Endodermal cell (in vitro differentiated cells): ENCODE measurements at regions not wholly inside any gene's neighbourhood (a gene's known extent, or its start where the extent isn't known, plus 50 kb on each side); places are given as distances from the start of the nearest gene placed in this dataset.

Source experiments
- DNase-seq: peaks from one replicate; pipeline ENCODE4 v3.0.0-alpha.2; 2017
- H3K27ac ChIP-seq: 2 replicates; pipeline ENCODE4 v1.5.1; 2013; ENCODE audit warnings: mild to moderate bottlenecking, low read depth, low read length, moderate library complexity
- H3K27me3 ChIP-seq: 2 replicates; pipeline ENCODE4 v1.6.1; 2013; ENCODE audit warnings: mild to moderate bottlenecking, low read length, moderate library complexity; ENCODE audit not compliant: insufficient read depth, control insufficient read depth, poor library complexity, severe bottlenecking
- H3K36me3 ChIP-seq: 2 replicates; pipeline ENCODE4 v1.7.0; 2013; ENCODE audit warnings: mild to moderate bottlenecking, low read length, moderate library complexity; ENCODE audit not compliant: control insufficient read depth, insufficient read depth
- H3K4me1 ChIP-seq: one replicate; pipeline ENCODE4 v1.7.0; 2013; ENCODE audit warnings: low read length; ENCODE audit not compliant: control insufficient read depth, insufficient read depth
- H3K4me3 ChIP-seq: 2 replicates; pipeline ENCODE4 v1.5.1; 2013; ENCODE audit warnings: mild to moderate bottlenecking, low read length, moderate library complexity
- H3K9ac ChIP-seq: 2 replicates; pipeline ENCODE4 v1.6.1; 2013; ENCODE audit warnings: mild to moderate bottlenecking, low read length, moderate library complexity; ENCODE audit not compliant: poor library complexity, severe bottlenecking; ENCODE audit errors: extremely low read depth
- H3K9me3 ChIP-seq: 2 replicates; pipeline ENCODE4 v1.6.1; 2013; ENCODE audit warnings: mild to moderate bottlenecking, low read length, moderate library complexity; ENCODE audit not compliant: control insufficient read depth
- H3K27ac Mint-ChIP-seq: 2 replicates; pipeline ENCODE4 v1.8.0; 2020; ENCODE audit warnings: mixed read lengths
- H3K27me3 Mint-ChIP-seq: 2 replicates; pipeline ENCODE4 v1.8.0; 2021; ENCODE audit warnings: mild to moderate bottlenecking, mixed read lengths; ENCODE audit not compliant: insufficient read depth
- H3K36me3 Mint-ChIP-seq: 2 replicates; pipeline ENCODE4 v1.8.0; 2020; ENCODE audit warnings: low read depth, mixed read lengths
- H3K4me1 Mint-ChIP-seq: 2 replicates; pipeline ENCODE4 v1.8.0; 2020; ENCODE audit warnings: mixed read lengths
- H3K4me3 Mint-ChIP-seq: 2 replicates; pipeline ENCODE4 v1.8.0; 2020; ENCODE audit warnings: mild to moderate bottlenecking, moderate library complexity, mixed read lengths
- H3K9me3 Mint-ChIP-seq: 2 replicates; pipeline ENCODE4 v1.8.0; 2020; ENCODE audit warnings: mild to moderate bottlenecking, mixed read lengths
- WGBS, 2 experiments: methylation state at CpG; one replicate each; pipeline versions ENCODE4 v1.1.5 to v1.1.7; 2013; ENCODE audit warnings: missing lambda C conversion rate in 2 of 2, mixed read lengths in 1 of 2; ENCODE audit not compliant: insufficient coverage in 1 of 2, insufficient read length in 1 of 2; 5-methylcytosine and 5-hydroxymethylcytosine counted together
- TF ChIP-seq, protein P1 (sequence below): fragments of 200-600 bp; sonication (generic); conservative IDR thresholded peaks from 2 replicates; pipeline ENCODE4 v1.5.0; 2021; ENCODE audit warnings: antibody characterized with exemption, mild to moderate bottlenecking

DNA sequence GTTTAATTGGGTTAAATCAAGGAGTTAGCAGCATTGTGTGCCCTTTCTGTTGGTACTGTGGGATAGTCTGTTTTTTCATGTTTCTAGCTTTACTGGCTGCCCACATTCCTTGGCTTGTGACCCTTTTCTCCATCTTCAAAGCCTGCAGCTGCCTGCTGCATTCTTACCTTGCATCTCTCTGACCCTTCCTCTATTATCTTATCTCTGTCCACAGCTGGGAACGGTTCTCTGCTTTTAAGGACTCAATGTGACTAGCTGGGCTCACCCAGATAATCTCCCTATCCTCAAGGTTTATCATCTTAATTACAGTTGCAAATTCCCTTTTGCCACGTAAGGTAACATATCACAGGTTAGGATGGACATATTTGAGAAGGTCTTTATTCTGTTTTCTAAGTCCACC is 199.7 kb downstream of the KCNS3 start:
- DNase-seq = no peak
- H3K4me1 ChIP-seq = peaks cover 6% of the 10 kb centered on the region
- no peak overlapping the region for H3K27ac ChIP-seq
- 63 to 80% methylated on average over 1 to 2 of the region's 2 CpGs for WGBS, 2 experiments
- H3K36me3 ChIP-seq = no peaks in the 10 kb centered on the region
- Mint-ChIP-seq H3K4me3 (no peak overlapping the region), H3K27ac (no peak overlapping the region), H3K4me1 (peaks cover 12% of the 10 kb centered on the region), H3K27me3 (peaks cover under 1% of the 10 kb centered on the region), H3K36me3 (no peaks in the 10 kb centered on the region), H3K9me3 (peaks cover 17% of the 10 kb centered on the region)
- H3K27me3 ChIP-seq = peaks cover 5% of the 10 kb centered on the region
- H3K9me3 ChIP-seq = peaks cover 19% of the 10 kb centered on the region
- TF ChIP-seq, protein P1, sequence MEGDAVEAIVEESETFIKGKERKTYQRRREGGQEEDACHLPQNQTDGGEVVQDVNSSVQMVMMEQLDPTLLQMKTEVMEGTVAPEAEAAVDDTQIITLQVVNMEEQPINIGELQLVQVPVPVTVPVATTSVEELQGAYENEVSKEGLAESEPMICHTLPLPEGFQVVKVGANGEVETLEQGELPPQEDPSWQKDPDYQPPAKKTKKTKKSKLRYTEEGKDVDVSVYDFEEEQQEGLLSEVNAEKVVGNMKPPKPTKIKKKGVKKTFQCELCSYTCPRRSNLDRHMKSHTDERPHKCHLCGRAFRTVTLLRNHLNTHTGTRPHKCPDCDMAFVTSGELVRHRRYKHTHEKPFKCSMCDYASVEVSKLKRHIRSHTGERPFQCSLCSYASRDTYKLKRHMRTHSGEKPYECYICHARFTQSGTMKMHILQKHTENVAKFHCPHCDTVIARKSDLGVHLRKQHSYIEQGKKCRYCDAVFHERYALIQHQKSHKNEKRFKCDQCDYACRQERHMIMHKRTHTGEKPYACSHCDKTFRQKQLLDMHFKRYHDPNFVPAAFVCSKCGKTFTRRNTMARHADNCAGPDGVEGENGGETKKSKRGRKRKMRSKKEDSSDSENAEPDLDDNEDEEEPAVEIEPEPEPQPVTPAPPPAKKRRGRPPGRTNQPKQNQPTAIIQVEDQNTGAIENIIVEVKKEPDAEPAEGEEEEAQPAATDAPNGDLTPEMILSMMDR = no peak
- no peak overlapping the region for H3K4me3 ChIP-seq
- no peak overlapping the region for H3K9ac ChIP-seq

DNA sequence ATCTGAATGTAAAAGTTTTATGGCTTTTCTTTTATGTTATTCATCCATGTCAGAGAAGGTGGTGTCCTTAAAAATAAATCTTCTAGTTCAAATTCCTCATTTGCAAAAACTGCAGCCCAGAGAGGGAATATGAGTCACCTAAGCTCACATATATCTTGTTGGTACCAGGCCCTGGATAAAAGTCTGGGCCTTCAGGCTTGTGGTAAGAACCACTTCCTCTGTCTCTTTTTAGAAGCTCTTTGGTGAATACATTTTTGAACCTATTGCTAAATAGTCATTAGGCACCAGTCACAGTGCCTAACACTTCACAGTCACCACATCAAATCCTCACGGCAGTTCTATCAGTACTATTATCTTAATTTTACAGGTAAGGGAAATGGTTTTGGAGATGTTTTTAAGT is 199.2 kb downstream of the KCNS3 start:
- no CpG with 5 or more reads among the region's 1 CpG for WGBS, 2 experiments
- H3K4me1 Mint-ChIP-seq = peaks cover 12% of the 10 kb centered on the region
- Histone ChIP-seq H3K27me3 (peaks cover 10% of the 10 kb centered on the region), H3K27ac (no peak overlapping the region), H3K4me1 (peaks cover 6% of the 10 kb centered on the region), H3K4me3 (no peak overlapping the region), H3K9ac (no peak overlapping the region), H3K9me3 (peaks cover 19% of the 10 kb centered on the region), H3K36me3 (no peaks in the 10 kb centered on the region)
- peaks cover 17% of the 10 kb centered on the region for H3K9me3 Mint-ChIP-seq
- H3K4me3 Mint-ChIP-seq = no peak overlapping the region
- H3K36me3 Mint-ChIP-seq = no peaks in the 10 kb centered on the region
- no peak overlapping the region for H3K27ac Mint-ChIP-seq
- H3K27me3 Mint-ChIP-seq = peaks cover 4% of the 10 kb centered on the region
- TF ChIP-seq, protein P1 = no peak
- no peak for DNase-seq

DNA sequence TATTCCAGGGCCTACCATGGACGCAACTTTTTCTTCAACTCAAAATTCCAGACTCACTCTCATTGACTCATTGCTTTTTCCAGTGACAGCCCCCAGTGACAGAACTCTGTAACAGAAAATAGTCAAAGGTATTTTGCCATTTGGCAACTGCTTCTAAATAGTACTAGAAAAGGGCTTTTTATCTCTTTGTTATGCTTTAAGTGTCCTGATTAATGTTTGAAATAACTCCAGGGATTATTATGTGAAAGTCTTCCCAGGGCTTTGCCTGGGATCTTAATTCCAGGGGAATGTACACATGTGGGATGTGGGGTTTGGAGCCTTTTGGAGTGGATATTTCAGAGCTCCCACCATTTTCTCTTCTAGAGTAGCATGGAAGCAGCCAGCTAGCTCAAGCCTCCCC is 198.8 kb downstream of the KCNS3 start:
- peaks cover 17% of the 10 kb centered on the region for H3K9me3 Mint-ChIP-seq
- peaks cover 19% of the 10 kb centered on the region for H3K9me3 ChIP-seq
- peaks cover 4% of the 10 kb centered on the region for H3K27me3 Mint-ChIP-seq
- TF ChIP-seq, protein P1 = no peak
- peaks cover 12% of the 10 kb centered on the region for H3K27me3 ChIP-seq
- no peak for DNase-seq
- peaks cover 12% of the 10 kb centered on the region for H3K4me1 Mint-ChIP-seq
- WGBS, 2 experiments = 33% methylated on average over 1 of the region's 1 CpG
- no peak overlapping the region for H3K4me3 Mint-ChIP-seq
- no peaks in the 10 kb centered on the region for H3K36me3 Mint-ChIP-seq
- no peaks in the 10 kb centered on the region for H3K36me3 ChIP-seq
- no peak overlapping the region for H3K27ac ChIP-seq
- H3K4me3 ChIP-seq = no peak overlapping the region
- H3K4me1 ChIP-seq = peaks cover 6% of the 10 kb centered on the region
- H3K27ac Mint-ChIP-seq = no peak overlapping the region
- H3K9ac ChIP-seq = no peak overlapping the region
